Heart left ventricle (tissue), 16 donors: ENCODE measurements at regions not wholly inside any gene's neighbourhood (a gene's known extent, or its start where the extent isn't known, plus 50 kb on each side); places are given as distances from the start of the nearest gene placed in this dataset.

Experiments used
- ATAC-seq, 4 donors: fragments of 200-7000 bp; cut with Tn5 transposase; one replicate each; pipeline ENCODE4 v1.9.1; 2020 to 2022; ENCODE audit warnings: moderate library complexity in 4 of 4, mild to moderate bottlenecking in 3 of 4, moderate number of reproducible peaks in 1 of 4
- DNase-seq, 5 donors: peaks; one replicate each; pipeline ENCODE4 v3.0.0-alpha.2; 2020
- H3K27ac ChIP-seq, 12 donors: fragments of 200-600 bp; sonication (generic) in 4 of 12; one replicate each; pipeline versions ENCODE4 v1.5.0 to v1.8.0; 2016 to 2022; ENCODE audit warnings: mild to moderate bottlenecking in 2 of 12
- H3K27me3 ChIP-seq, 9 donors: fragments of 200-600 bp; sonication (generic) in 2 of 9; one replicate each; pipeline versions ENCODE4 v1.5.1 to v1.8.0; 2016 to 2022; ENCODE audit warnings: mild to moderate bottlenecking in 3 of 9
- H3K36me3 ChIP-seq, 9 donors: fragments of 200-600 bp; sonication (generic) in 2 of 9; one replicate each; pipeline versions ENCODE4 v1.5.0 to v1.8.0; 2018 to 2022; ENCODE audit warnings: mild to moderate bottlenecking in 2 of 9
- H3K4me1 ChIP-seq, 12 donors: fragments of 200-600 bp; sonication (generic) in 4 of 12; one replicate each; pipeline versions ENCODE4 v1.5.0 to v1.8.0; 2016 to 2022; ENCODE audit warnings: mild to moderate bottlenecking in 3 of 12
- H3K4me3 ChIP-seq, 12 donors: fragments of 200-600 bp; sonication (generic) in 4 of 12; one replicate each; pipeline versions ENCODE4 v1.5.0 to v1.8.0; 2017 to 2022; ENCODE audit warnings: mild to moderate bottlenecking in 9 of 12, moderate library complexity in 4 of 12
- H3K9me3 ChIP-seq, 12 donors: fragments of 200-600 bp; sonication (generic) in 4 of 12; one replicate each; pipeline versions ENCODE4 v1.5.0 to v1.8.0; 2016 to 2022; ENCODE audit warnings: mild to moderate bottlenecking in 1 of 12
- CTCF ChIP-seq, 12 donors: fragments of 200-600 bp; sonication (generic) in 4 of 12; IDR thresholded peaks; one replicate each; pipeline versions ENCODE4 v1.5.0 to v1.8.0; 2018 to 2022; ENCODE audit warnings: antibody characterized with exemption in 12 of 12, mild to moderate bottlenecking in 5 of 12
- POLR2A ChIP-seq, 2 donors: fragments of 450-650 bp; IDR thresholded peaks; one replicate each; pipeline ENCODE4 v1.6.1; 2017; ENCODE audit warnings: antibody characterized with exemption in 2 of 2, mild to moderate bottlenecking in 2 of 2, moderate library complexity in 2 of 2
- WGBS, 4 donors: extraction: QIAGEN DNeasy Blood & Tissue Kit in 2 of 4; methylation state at CpG; one replicate each; pipeline versions ENCODE4 v1.1.5 to v1.1.7; 2013 to 2018; 5-methylcytosine and 5-hydroxymethylcytosine counted together
- intact Hi-C, 10 donors: fragments of 100-400 bp; cut with DNase I; formaldehyde crosslinking; loops; one replicate each; pipeline versions ENCODE4 v1.11.1 to v1.14.2; 2022
- donor health status: ischemic (EF 13 %, LVEDD 7.1; RV severe dilation, severe dysfunction).
- donor health status: healthy with polysubstance abuse.
- donor health status: DM: no; HTN: yes; CAD: no.
- donor health status: DM: no; HTN: no; CAD: no.
- donor health status: ischemic (EF 25% LVEDD 6.9; RV normal size, moderate dysfunction).
- donor health status: ischemic (EF 25% LVEDD 5.7; RV mildly dilated, moderate dysfunction).
- donor health status: healthy.
- donor health status: DM: yes; HTN: yes; CAD: no.
- donor health status: ischemic (EF 35%, LVEDD 5.7; RV mildly dilated, moderate dysfunction).
- donor health status: nonischemic (EF 11% LVEDD 7.7; RV severe dilation, severe dysfunction).
- donor health status: DM: yes; HTN: yes; CAD: no.
- donor health status: PGD.
- donor health status: ischemic (EF 29% LVEDD 5.4; RV normal size, mild dysfunction).
- donor health status: nonischemic (EF 23%, LVEDD 6.1; RV moderate dilation, normal function).

GRCh38 chr16:17770104-17770503 is 299.3 kb upstream of the XYLT1 start:
- TF ChIP-seq POLR2A (IDR thresholded peaks at IDR 0.05) (no peak), CTCF (IDR thresholded peaks at IDR 0.05) (no peak)
- H3K27ac ChIP-seq: no peak overlapping the region
- no peak overlapping the region for H3K4me3 ChIP-seq
- intact Hi-C loops: loop anchor here in 1 of 10 donors (2.0 kb wide), 1 partner anchor 43 kb away; no protein-coding TSS in a partner anchor
- DNase-seq (no peak), ATAC-seq (no peak)
- 90 to 93% (median 92%) methylated on average over 2 of the region's 2 CpGs for WGBS, 4 donors
- no peaks in the 10 kb centered on the region for H3K4me1 ChIP-seq
- H3K36me3 ChIP-seq: no peaks in the 10 kb centered on the region
- H3K9me3 ChIP-seq: peaks cover 0 to 3% (median 0%) of the 10 kb centered on the region in 12 donors
- no peaks in the 10 kb centered on the region for H3K27me3 ChIP-seq

GRCh38 chr16:17769065-17769464 is 298.3 kb upstream of the XYLT1 start:
- intact Hi-C loops: no loop called here
- no peak overlapping the region for H3K4me3 ChIP-seq
- no peaks in the 10 kb centered on the region for H3K4me1 ChIP-seq
- TF ChIP-seq CTCF (IDR thresholded peaks at IDR 0.05): no peak
- no peak for TF ChIP-seq POLR2A (IDR thresholded peaks at IDR 0.05)
- H3K36me3 ChIP-seq: no peaks in the 10 kb centered on the region
- WGBS, 4 donors: 59 to 86% (median 79%) methylated on average over 1 of the region's 1 CpG
- ATAC-seq (no peak), DNase-seq (no peak)
- peaks cover 0 to 3% (median 0%) of the 10 kb centered on the region in 12 donors for H3K9me3 ChIP-seq
- H3K27ac ChIP-seq: no peak overlapping the region
- no peaks in the 10 kb centered on the region for H3K27me3 ChIP-seq

- TF ChIP-seq CTCF (IDR thresholded peaks at IDR 0.05): no peak
- no peak for TF ChIP-seq POLR2A (IDR thresholded peaks at IDR 0.05)
- no peak for DNase-seq
- H3K36me3 ChIP-seq: no peaks in the 10 kb centered on the region
- H3K27me3 ChIP-seq: no peaks in the 10 kb centered on the region
- no peak for ATAC-seq
- 11 to 16% (median 13%) methylated on average over 1 of the region's 1 CpG for WGBS, 4 donors
- no peaks in the 10 kb centered on the region for H3K4me1 ChIP-seq
- peaks cover 0 to 3% (median 0%) of the 10 kb centered on the region in 12 donors for H3K9me3 ChIP-seq
- no peak overlapping the region for H3K27ac ChIP-seq
- no peak overlapping the region for H3K4me3 ChIP-seq
- intact Hi-C loops: no loop called here
Measured at GRCh38 chr16:17768257-17768656, 297.5 kb upstream of the XYLT1 start.

GRCh38 chr16:17766012-17766411 is 295.3 kb upstream of the XYLT1 start:
- DNase-seq (no peak), ATAC-seq (no peak)
- Histone ChIP-seq H3K4me3 (no peak overlapping the region), H3K27ac (no peak overlapping the region), H3K4me1 (no peaks in the 10 kb centered on the region), H3K36me3 (no peaks in the 10 kb centered on the region), H3K9me3 (peaks cover 0 to 3% (median 0%) of the 10 kb centered on the region in 12 donors), H3K27me3 (peaks cover 0 to 2% (median 0%) of the 10 kb centered on the region in 9 donors)
- 45 to 71% (median 63%) methylated on average over 2 of the region's 2 CpGs for WGBS, 4 donors
- TF ChIP-seq POLR2A (IDR thresholded peaks at IDR 0.05) (no peak), CTCF (IDR thresholded peaks at IDR 0.05) (no peak)
- intact Hi-C loops: no loop called here
